T-helper 2 cell (primary cell): ENCODE measurements at regions not wholly inside any gene's neighbourhood (a gene's known extent, or its start where the extent isn't known, plus 50 kb on each side); places are given as distances from the start of the nearest gene placed in this dataset.
"Not testable (repeated sequence)": the region's sequence is repeated elsewhere in the genome, so short reads cannot be mapped to it uniquely, and the experiment has no call there.

Experiments used
- DNase-seq, 5 experiments: peaks; one replicate each; pipeline versions ENCODE4 v3.0.0 to v3.0.0-alpha.2; 2012 to 2022

DNA sequence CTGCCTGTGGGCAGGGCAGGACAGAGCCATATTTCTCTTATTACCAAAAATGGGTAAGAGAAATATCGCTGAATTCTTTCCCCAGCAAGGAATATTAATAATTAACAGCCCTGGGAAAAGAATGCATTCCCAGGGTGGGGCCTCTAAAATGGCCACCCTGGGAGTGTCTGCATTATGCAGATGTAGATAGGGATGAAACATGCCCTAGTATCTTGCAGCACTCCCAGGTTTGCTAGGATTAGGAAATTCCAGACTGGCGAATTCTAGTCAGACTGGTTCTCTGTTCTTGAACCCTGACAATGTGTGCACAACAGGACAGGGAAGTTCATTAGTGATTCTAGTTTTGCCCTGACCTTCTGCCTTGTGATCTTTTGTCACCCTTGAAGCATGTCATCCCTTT, 1069.3 kb downstream of the CDH9 start:
- DNase-seq: not testable (repeated sequence)

GRCh38 chr5:25964009-25964372, 1074.4 kb downstream of the CDH9 start:
- DNase-seq: no peak

DNA sequence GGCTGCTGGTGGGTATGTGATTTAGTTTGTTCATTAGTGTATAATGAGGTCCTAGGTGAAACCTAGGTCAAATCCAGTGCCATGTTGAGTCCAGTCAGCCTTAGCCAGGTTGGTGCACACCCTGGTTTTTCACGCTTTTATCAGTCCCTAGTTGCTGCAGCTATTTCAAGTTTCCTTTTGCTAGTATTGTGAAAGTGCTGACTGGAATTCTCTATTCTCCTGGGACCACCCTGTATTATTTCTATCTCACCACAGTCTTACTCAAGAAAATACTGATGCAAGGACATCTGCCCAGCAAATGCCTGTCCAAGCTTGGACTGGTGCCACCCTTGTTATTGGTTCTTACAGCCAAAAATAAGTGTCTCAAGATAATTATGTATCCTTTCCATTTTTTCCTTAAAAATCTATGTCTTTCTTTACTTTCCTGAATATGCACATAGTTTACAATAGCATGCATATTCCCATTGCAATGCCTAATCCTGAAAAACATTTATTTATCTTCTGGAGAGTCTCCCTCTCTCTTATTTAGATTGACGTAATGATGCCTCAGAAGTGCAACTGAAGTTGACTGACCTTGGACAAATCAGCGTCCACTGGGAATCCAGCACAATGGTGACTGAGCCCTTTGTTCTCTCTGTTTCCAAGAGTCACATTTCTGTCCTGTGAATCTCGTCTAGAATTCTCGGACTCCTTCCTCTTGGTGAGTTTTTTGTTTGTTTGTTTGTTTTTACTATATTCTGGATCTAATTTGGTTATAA, 1075.0 kb downstream of the CDH9 start:
- DNase-seq: no peak

- no peak for DNase-seq
Measured at GRCh38 chr5:25955337-25955736, 1083.0 kb downstream of the CDH9 start.

GRCh38 chr5:25950681-25951080, 1087.7 kb downstream of the CDH9 start:
- DNase-seq: no peak

GRCh38 chr5:25948278-25948677, 1090.1 kb downstream of the CDH9 start:
- DNase-seq: no peak

GRCh38 chr5:25944786-25945185, 1093.6 kb downstream of the CDH9 start:
- no peak for DNase-seq

DNA sequence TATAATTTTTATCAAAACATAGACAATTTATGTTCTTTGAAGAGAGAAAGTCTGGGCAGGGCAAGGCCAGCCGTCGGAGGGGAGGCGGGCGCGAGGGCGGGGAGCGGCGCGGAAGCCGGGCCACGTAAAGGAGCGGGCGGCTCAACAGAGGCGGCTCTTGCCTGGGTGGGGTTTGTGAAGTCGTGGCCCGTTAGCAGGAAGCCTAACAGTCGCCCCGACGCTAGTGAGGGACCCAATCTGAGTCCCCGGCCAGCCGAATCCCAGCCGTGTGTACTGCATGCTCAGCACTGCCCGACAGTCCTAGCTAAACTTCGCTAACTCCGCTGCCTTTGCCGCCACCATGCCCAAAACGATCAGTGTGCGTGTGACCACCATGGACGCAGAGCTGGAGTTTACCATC, 1129.2 kb downstream of the CDH9 start:
- DNase-seq: no peak

- DNase-seq: no peak
Measured at GRCh38 chr5:25905646-25906045, 1132.7 kb downstream of the CDH9 start.

- no peak for DNase-seq
Measured at GRCh38 chr5:25892211-25892610, 1146.2 kb downstream of the CDH9 start.

DNA sequence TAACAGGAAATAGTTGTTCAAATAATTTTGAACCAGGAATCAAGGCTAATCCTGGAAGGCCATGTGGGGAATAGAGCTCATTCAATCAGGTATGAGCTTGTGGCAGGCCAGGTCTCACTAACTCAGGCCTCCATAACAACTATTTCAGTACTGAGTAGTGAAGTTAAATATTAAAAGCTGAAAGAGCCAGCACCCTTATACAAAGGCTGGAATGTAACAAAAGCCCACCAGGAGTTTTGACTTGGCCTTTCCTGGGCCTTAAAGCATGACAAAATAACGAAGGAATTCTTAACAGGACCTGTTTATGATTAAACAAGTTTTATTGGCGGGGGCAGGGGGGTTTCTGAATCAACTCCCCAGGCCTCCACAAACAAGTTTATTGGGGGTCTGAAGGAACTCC, 1146.7 kb downstream of the CDH9 start:
- no peak for DNase-seq

DNA sequence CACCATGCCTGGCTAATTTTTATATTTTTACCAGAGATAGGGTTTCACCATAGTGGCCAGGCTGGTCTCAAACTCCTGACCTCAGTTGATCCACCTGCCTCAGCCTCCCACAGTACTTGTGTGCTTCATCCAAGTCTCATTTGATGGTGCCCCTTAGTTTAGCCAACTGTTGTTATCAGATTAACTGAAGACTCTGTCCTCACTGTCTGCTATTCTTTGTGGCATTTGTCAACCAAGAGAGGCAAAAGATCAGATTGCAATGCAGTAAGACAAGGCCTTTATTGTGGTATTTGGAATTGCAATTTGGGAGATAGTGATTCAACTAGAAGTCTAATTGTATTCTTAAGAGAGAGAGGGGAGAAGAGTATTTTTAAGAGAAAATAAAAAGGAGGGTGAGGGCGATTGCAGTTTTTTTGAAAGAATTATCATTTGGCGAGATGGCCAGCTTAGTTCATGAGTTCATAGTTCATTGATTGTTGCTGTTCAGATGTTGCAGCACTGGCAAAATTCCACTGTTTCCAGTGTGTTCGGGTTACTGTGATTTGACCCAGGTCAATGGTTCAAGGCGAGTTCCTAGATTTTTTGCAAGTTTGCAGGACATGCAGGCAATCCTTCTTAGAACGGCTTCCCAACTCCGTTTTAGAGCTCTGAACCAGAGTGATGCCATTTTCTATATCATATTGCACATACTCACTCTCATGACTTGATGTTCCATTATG, 1156.9 kb downstream of the CDH9 start:
- no peak for DNase-seq

- no peak for DNase-seq
Measured at GRCh38 chr5:25863811-25864210, 1174.6 kb downstream of the CDH9 start.

DNA sequence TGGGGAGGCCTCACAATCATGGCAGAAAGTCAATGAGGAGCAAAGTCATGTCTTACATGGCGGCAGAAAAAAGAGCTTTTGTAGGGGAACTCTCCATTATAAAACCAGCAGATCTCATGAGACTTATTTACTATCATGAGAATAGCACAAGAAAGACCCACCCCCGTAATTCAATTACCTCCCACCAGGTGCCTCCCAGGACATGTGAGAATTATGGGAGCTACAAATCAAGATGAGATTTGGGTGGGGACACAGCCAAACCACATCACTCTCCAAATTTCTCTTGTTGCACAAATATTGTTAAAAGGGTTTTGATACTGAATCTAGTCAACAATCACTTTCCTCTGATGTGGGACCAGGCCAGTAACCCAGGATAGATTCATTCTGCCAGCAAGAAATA, 1176.1 kb downstream of the CDH9 start:
- DNase-seq: no peak

DNA sequence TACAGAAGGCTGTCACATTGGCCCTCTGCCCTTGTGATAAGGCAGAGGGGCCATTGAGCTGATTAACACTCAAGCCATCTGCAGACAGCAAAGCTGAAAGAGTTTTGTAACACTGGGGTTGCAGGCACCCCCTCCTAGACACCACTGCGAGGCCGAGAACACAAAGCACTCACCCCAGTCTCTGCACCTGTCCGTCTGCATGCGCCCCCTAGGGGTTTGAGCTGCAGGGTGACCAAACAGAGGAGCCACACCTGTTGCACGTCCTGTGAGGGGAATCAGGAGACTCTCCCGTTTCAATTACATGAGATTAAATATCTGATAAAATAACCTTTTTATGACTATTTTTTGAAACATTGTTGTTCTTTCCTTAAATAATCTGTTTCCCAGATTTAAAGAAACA, 1180.4 kb downstream of the CDH9 start:
- DNase-seq: no peak

DNA sequence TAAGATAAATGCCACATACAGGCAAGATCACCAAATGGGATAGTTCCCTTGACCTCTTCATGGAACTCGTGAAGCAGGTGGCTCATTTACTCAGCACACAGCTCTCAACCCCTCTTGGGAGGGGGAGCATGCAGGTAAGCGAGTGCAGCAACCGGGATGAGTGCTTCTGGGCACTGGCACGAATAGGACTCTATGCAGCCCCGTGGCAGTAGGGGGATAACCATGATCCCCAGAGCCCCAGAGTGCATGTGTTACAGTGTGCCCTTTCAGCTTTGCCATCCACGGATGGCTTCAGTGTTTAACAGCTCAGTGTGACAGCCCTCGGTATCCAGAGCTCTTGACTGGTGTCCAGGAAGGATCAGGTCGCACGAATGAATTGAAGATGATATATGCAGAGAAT, 1187.1 kb downstream of the CDH9 start:
- DNase-seq: no peak

DNA sequence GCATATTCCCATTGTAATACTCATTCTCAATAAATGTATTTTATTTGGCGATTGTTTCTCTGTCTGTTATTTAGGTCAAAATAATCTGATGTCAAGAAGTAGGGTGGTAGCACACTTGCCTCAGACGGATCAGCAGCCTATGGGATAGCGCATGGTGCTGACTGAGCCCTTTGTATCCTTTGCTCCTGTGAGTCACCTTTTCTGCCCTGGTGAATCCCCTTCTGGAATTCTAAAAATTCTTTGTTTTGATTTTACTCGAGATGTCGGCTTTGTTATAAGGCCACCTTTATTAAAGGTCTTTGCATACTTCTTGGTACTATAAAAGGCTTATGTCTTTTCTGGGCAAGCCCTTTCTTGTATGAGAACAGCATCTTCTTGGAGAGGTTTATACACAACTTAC, 1187.8 kb downstream of the CDH9 start:
- DNase-seq: no peak

DNA sequence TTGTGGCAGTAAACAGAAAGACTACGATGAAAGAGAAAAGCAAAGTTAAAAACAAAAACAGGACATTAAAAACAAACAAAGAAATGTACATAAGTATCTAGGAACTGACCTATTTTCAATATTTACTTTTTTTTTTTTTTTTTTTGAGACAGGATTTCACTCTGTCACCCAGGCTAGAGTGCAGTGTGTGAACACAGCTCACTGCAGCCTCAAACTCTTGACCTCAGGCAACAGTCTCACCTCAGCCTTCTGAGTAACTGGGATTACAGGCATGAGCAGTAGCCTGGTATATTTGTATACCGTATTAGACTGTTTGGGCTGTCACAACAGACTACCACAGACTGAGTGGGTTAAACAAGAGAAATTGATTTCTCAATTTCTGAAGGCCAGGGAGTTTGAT, 1189.1 kb downstream of the CDH9 start:
- no peak for DNase-seq

DNA sequence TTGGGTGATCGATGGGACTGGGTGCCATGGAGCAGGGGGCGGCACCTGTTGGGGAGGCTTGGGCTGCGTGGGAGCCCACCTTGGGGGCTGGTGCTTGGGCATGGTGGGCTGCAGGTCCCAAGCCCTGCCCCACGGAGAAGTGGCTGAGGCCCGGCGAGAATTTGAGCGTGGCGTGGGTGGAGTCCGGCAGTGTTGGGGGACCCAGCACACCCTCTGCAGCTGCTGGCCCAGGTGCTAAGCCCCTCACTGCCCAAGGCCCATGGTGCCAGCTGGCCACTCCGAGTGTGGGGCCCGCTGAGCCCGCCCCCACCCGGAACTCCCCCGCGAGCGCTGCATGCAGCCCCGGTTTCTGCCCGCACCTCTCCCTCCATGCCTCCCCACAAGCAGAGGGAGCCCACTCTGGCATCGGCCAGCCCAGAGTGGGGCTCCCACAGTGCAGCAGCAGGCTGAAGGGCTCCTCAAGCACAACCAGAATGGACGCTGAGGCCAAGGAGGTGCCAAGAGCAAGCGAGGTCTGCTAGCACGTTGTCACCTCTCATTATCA, 1178.6 kb upstream of the CDH10 start:
- DNase-seq: no peak
